ENCODE measurements at regions not wholly inside any gene's neighbourhood (a gene's known extent, or its start where the extent isn't known, plus 50 kb on each side); places are given as distances from the start of the nearest gene placed in this dataset.

DNA sequence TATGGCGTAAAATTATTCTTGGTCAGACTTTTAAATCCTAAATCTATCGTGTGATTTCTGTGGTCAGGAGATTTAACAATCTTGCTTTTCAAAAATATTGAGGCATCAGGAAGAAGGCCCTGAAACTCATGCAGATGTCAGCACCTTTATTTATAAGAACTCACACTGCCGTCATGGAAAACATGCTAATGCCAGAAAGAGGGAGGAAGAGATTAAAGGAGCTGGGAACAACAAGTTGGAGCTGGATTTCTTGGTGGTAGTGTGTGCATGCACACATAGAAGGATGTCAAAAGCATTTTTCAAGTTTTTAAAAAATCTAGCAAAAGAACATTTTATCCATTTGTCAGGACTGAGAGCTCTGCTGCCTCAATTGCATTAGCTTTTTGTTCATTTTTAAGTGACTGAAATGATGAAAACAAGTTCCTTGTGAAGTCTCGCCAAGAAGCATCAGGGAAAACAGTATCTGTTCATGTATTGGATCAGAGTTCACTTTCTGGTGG lies 342.5 kb downstream of the SPRY2 start:
- no peak for DNase-seq (ENCODE audit: low spot score)
- H3K27me3 ChIP-seq (replicated peaks; ENCODE audit: insufficient read depth, low read depth, low read length, poor library complexity): no peaks in the 10 kb centered on the region
- no peak overlapping the region for H3K27ac ChIP-seq (ENCODE audit: low read depth, low read length, poor library complexity, severe bottlenecking)
- no TSS peak for BruUV-seq (replicated peaks)
- H3K4me1 ChIP-seq (ENCODE audit: insufficient read depth, low read length, poor library complexity, severe bottlenecking): peaks cover 27% of the 10 kb centered on the region
- intact Hi-C loops (cut with micrococcal nuclease; ENCODE audit: unreplicated experiment): no loop called here
- CTCF ChIA-PET: no interaction called here
- H3K36me3 ChIP-seq (ENCODE audit: insufficient read depth, low read length, poor library complexity, severe bottlenecking): no peaks in the 10 kb centered on the region
- POLR2A ChIA-PET (ENCODE audit: low non-redundant PET): no interaction called here
- TF ChIP-seq, protein P1, sequence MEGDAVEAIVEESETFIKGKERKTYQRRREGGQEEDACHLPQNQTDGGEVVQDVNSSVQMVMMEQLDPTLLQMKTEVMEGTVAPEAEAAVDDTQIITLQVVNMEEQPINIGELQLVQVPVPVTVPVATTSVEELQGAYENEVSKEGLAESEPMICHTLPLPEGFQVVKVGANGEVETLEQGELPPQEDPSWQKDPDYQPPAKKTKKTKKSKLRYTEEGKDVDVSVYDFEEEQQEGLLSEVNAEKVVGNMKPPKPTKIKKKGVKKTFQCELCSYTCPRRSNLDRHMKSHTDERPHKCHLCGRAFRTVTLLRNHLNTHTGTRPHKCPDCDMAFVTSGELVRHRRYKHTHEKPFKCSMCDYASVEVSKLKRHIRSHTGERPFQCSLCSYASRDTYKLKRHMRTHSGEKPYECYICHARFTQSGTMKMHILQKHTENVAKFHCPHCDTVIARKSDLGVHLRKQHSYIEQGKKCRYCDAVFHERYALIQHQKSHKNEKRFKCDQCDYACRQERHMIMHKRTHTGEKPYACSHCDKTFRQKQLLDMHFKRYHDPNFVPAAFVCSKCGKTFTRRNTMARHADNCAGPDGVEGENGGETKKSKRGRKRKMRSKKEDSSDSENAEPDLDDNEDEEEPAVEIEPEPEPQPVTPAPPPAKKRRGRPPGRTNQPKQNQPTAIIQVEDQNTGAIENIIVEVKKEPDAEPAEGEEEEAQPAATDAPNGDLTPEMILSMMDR (conservative IDR thresholded peaks at IDR 0.05; ENCODE audit: low read depth, low read length): no peak
- TF ChIP-seq EZH2 (IDR thresholded peaks at IDR 0.05; ENCODE audit: borderline replicate concordance, low read depth, low read length, poor library complexity, severe bottlenecking): no peak
- no peak overlapping the region for H3K4me3 ChIP-seq (ENCODE audit: low read depth, low read length, poor library complexity, severe bottlenecking)
- H3K9me3 ChIP-seq (ENCODE audit: low read depth, low read length, poor library complexity, severe bottlenecking): no peaks in the 10 kb centered on the region

DNA sequence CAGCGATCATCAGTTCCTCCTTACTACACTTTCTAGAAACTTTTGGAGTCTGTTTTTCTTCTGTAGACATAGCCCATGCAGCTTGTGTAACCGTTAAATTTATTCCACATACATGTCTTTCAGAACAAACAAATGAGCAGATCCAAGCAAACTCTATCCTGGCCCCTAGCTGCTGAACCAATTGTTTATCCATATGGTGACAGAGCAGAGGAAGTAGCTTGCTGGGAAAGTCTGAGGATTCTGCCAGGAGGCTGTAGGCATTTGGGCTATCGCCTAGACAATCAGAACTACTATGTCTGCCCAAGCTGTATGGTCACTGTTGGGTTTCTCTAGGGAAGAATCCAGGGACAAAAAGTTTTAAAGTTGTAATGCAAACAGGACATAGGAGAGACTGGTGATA lies 343.7 kb downstream of the SPRY2 start:
- Histone ChIP-seq H3K27ac (ENCODE audit: low read depth, low read length, poor library complexity, severe bottlenecking) (no peak overlapping the region), H3K4me3 (ENCODE audit: low read depth, low read length, poor library complexity, severe bottlenecking) (no peak overlapping the region), H3K4me1 (ENCODE audit: insufficient read depth, low read length, poor library complexity, severe bottlenecking) (peaks cover 22% of the 10 kb centered on the region), H3K36me3 (ENCODE audit: insufficient read depth, low read length, poor library complexity, severe bottlenecking) (no peaks in the 10 kb centered on the region), H3K9me3 (ENCODE audit: low read depth, low read length, poor library complexity, severe bottlenecking) (no peaks in the 10 kb centered on the region), H3K27me3 (replicated peaks; ENCODE audit: insufficient read depth, low read depth, low read length, poor library complexity) (no peaks in the 10 kb centered on the region)
- TF ChIP-seq, protein P1 (conservative IDR thresholded peaks at IDR 0.05; ENCODE audit: low read depth, low read length): no peak
- no peak for TF ChIP-seq EZH2 (IDR thresholded peaks at IDR 0.05; ENCODE audit: borderline replicate concordance, low read depth, low read length, poor library complexity, severe bottlenecking)
- no TSS peak for BruUV-seq (replicated peaks)
- intact Hi-C loops (cut with micrococcal nuclease; ENCODE audit: unreplicated experiment): no loop called here
- no peak for DNase-seq (ENCODE audit: low spot score)
- ChIA-PET CTCF (interaction anchor here (1.4 kb wide), 1 partner anchor 61 kb away, joined by 4 read pairs; no protein-coding TSS in a partner anchor), POLR2A (ENCODE audit: low non-redundant PET) (no interaction called here)

DNA sequence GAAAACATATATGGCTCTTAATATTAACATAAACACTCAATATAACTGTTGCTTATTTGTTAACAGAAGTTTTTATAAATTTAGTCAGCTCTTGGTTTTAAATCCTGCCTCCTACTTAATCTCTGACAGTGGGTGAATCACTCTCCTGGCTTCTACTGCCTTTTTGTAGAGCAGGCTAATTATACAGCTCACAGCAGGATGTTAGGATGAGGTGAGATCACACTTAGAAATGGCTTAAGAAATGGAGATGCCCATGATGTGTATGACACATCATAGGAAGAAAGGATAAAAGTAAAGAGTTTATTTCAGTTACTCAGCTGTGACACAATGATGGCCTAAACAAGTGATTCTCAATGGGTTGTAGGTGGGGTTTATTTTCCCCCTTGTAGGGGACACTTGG lies 345.6 kb downstream of the SPRY2 start:
- POLR2A ChIA-PET (ENCODE audit: low non-redundant PET): no interaction called here
- CTCF ChIA-PET: interaction anchor here (0.7 kb wide), 1 partner anchor 347 kb away, joined by 3 read pairs; no protein-coding TSS in a partner anchor
- BruUV-seq (replicated peaks): no TSS peak
- DNase-seq (ENCODE audit: low spot score): peak; percentile 89
- H3K4me3 ChIP-seq (ENCODE audit: low read depth, low read length, poor library complexity, severe bottlenecking): no peak overlapping the region
- H3K27ac ChIP-seq (ENCODE audit: low read depth, low read length, poor library complexity, severe bottlenecking): no peak overlapping the region
- TF ChIP-seq, protein P1 (conservative IDR thresholded peaks at IDR 0.05; ENCODE audit: low read depth, low read length): no peak
- TF ChIP-seq EZH2 (IDR thresholded peaks at IDR 0.05; ENCODE audit: borderline replicate concordance, low read depth, low read length, poor library complexity, severe bottlenecking): no peak
- no peaks in the 10 kb centered on the region for H3K27me3 ChIP-seq (replicated peaks; ENCODE audit: insufficient read depth, low read depth, low read length, poor library complexity)
- intact Hi-C loops (cut with micrococcal nuclease; ENCODE audit: unreplicated experiment): no loop called here
- peaks cover 3% of the 10 kb centered on the region for H3K4me1 ChIP-seq (ENCODE audit: insufficient read depth, low read length, poor library complexity, severe bottlenecking)
- no peaks in the 10 kb centered on the region for H3K36me3 ChIP-seq (ENCODE audit: insufficient read depth, low read length, poor library complexity, severe bottlenecking)
- no peaks in the 10 kb centered on the region for H3K9me3 ChIP-seq (ENCODE audit: low read depth, low read length, poor library complexity, severe bottlenecking)
